ENCODE measurements at regions not wholly inside any gene's neighbourhood (a gene's known extent, or its start where the extent isn't known, plus 50 kb on each side); places are given as distances from the start of the nearest gene placed in this dataset.

GRCh38 chr1:184822267-184822666, 67.6 kb upstream of the EDEM3 start (continued):
- no peak for TF ChIP-seq ZNF462 (CRISPR knock-in tag; IDR thresholded peaks at IDR 0.05)
- no peak for TF ChIP-seq POLR2AphosphoS5 (IDR thresholded peaks at IDR 0.05; ENCODE audit: low read depth)
- TF ChIP-seq ZNF114 (CRISPR knock-in tag; IDR thresholded peaks at IDR 0.05), result no peak
- no peak for TF ChIP-seq NANOG (IDR thresholded peaks at IDR 0.05; ENCODE audit: borderline replicate concordance)

- H3K27ac Mint-ChIP-seq, result no peak overlapping the region
- H3K79me2 ChIP-seq (replicated peaks; ENCODE audit: insufficient read depth), result no peaks in the 10 kb centered on the region
- no peak for TF ChIP-seq POLR2AphosphoS5 (IDR thresholded peaks at IDR 0.05; ENCODE audit: low read depth)
- TF ChIP-seq EZH2 (IDR thresholded peaks at IDR 0.05; ENCODE audit: low read depth, unreplicated experiment), result no peak
- no peak for TF ChIP-seq CTCF (conservative IDR thresholded peaks at IDR 0.05; ENCODE audit: low read depth in 2 of 2)
- TF ChIP-seq CREB1 (CRISPR knock-in tag; IDR thresholded peaks at IDR 0.05; ENCODE audit: low read depth), result no peak
- no peak for TF ChIP-seq REST (IDR thresholded peaks at IDR 0.05; ENCODE audit: unreplicated experiment)
- TF ChIP-seq ZNF331 (CRISPR knock-in tag; IDR thresholded peaks at IDR 0.05; ENCODE audit: low read depth), result no peak
- TF ChIP-seq ZNF114 (CRISPR knock-in tag; IDR thresholded peaks at IDR 0.05), result no peak
- TF ChIP-seq EZH2phosphoT487 (IDR thresholded peaks at IDR 0.05; ENCODE audit: unreplicated experiment), result no peak
- TF ChIP-seq ETS1 (IDR thresholded peaks at IDR 0.05), result no peak
- TF ChIP-seq STAT1 (IDR thresholded peaks at IDR 0.05; ENCODE audit: unreplicated experiment), result no peak
Measured at GRCh38 chr1:184821658-184822057, 67.0 kb upstream of the EDEM3 start.

More at GRCh38 chr1:184821658-184822057, 67.0 kb upstream of the EDEM3 start:
- Mint-ChIP-seq H3K4me3 (no peak overlapping the region), H3K27me3 (ENCODE audit: insufficient read depth, low read depth, poor library complexity) (peaks cover 2% of the 10 kb centered on the region), H3K4me1 (no peaks in the 10 kb centered on the region), H3K9me3 (peaks cover 12% of the 10 kb centered on the region), H3K36me3 (ENCODE audit: low read depth) (peaks cover 48% of the 10 kb centered on the region)
- H3K9me2 ChIP-seq (ENCODE audit: insufficient read depth), result 0 out of 2 replicates have a peak, but pooled peaks cover 7% of the 10 kb centered on the region
- no peaks in the 10 kb centered on the region for H4K20me1 ChIP-seq (replicated peaks; ENCODE audit: insufficient read depth)
- DNase-seq (ENCODE audit: low spot score) (no peak), ATAC-seq (no peak)
- no peaks in the 10 kb centered on the region; the same call in 1 of the 2 replicates for H3K36me3 ChIP-seq (ENCODE audit: insufficient read depth)
- no peak overlapping the region for H3K4me3 ChIP-seq
- no peak overlapping the region for H3K4me2 ChIP-seq
- no peak overlapping the region for H2AFZ ChIP-seq
- H3K4me1 ChIP-seq (ENCODE audit: insufficient read depth), result no peaks in the 10 kb centered on the region
- H3K27ac ChIP-seq (ENCODE audit: low read depth), result no peak overlapping the region
- H3K27me3 ChIP-seq (ENCODE audit: insufficient read depth), result no peaks in the 10 kb centered on the region
- H3F3A ChIP-seq (replicated peaks; ENCODE audit: low read depth), result no peaks in the 10 kb centered on the region
